ENCODE measurements at regions not wholly inside any gene's neighbourhood (a gene's known extent, or its start where the extent isn't known, plus 50 kb on each side); places are given as distances from the start of the nearest gene placed in this dataset.
"Not testable (repeated sequence)": the region's sequence is repeated elsewhere in the genome, so short reads cannot be mapped to it uniquely, and the experiment has no call there.

DNA sequence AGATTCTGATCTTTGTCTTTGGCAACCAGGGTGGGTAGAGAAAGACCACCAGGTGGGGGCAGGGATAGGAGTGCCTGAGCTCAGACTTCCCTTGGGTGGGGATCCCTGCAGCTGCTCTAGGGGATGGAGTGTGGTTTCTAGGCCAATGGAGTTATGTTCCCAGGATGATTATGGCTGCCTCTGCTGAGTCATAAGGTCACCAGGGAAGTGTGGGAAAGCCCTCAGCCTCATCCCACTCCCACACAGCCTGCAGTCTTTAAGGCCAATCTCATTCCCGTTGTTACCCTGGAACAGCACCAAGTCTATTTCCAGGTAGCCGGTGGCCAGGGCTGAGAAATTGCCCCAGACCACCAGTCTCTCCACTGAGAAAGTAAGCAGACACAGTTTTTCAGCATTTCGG lies 2269.3 kb upstream of the RAG2 start:
- no peak for DNase-seq

DNA sequence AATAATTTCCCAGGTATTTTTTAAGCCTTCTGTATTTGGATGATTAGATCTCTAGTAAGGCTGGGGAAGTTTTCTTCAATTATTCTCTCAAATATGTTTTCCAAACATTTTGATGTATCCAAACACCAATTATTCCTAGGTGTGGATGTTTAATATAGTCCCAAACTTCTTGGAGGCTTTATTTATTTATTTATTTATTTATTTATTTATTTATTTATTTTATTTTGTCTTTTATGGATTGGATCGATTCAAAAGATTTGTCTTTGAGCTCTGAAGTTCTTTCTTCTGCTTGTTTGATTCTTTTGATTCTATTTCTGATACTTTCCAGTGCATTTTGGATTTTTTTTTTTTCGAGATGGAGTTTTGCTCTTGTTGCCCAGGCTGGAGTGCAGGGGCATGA lies 2267.9 kb upstream of the RAG2 start:
- DNase-seq: no peak

DNA sequence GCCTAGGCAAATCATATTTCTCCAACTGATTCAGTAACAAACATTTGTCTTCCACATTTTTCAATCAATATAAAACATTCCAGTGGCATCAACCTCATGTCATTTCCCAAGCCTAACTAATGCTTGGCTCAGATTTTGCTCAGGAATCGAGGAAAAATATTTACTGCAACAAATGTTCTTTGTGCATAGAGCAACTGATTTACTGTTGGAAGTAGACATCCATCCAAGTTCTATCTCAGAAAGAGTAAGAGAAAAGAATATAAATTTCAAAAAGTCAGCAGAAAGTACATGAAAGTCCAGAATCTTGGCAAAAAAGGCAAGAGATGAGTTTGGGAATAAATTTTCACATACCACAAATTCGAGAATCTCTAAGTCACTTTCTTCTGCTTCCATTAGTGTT lies 2245.0 kb upstream of the RAG2 start:
- DNase-seq: no peak

DNA sequence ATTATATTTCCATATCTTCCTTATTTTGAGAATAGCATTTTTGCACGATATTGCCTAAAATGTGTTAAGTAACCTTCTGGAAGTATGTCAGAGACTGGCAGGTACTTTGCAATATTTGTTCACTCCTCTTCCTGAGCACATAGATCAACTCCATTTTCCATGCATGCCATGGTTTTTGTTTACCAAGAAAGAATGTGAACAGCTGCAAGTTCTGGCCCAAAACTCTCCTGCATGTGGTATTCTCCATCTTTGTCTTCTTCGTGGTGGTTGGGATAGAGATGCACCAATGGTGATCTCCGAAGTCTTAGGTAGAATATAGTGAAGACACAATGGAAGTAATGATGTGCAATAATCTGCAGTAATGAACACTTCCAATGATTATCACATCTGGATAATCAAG lies 2241.0 kb upstream of the RAG2 start:
- DNase-seq: no peak

DNA sequence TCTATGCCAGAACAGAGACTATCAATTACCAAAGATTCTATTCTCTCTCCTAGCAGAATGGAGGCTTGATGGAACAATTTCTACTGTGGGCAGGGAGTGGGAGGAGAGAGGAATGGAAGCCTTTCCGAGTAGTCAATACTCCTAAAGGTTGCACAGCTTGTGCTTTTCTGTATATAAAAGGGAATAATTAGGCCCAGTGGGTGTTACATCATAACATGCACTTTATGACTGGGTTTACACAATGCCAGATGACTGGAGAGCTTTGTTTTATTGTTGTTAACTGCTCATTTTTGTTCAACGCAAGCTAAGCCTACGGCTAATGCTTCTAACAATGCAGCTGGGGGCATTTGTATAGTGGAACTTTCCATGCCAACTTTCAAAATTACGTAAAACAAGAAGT lies 2237.9 kb upstream of the RAG2 start:
- DNase-seq: no peak

DNA sequence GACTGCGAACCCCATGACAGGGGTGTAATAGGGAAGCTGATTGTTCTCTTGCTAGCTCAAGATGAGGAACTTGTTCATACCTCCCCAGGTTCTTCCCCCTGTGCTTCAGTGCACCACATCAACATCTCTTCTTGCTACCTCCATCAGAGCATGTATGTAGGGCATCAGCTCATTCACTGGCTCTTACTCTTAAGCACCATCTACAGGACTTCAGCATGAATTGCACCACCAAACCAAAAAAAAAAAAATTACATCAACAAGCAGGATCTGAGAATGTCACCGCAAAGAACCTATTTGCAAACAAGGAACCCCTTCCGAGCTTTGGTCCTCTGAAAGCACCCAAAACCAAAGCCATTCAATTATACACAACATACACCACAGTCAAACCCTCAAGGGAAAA lies 2226.5 kb upstream of the RAG2 start:
- DNase-seq: no peak

DNA sequence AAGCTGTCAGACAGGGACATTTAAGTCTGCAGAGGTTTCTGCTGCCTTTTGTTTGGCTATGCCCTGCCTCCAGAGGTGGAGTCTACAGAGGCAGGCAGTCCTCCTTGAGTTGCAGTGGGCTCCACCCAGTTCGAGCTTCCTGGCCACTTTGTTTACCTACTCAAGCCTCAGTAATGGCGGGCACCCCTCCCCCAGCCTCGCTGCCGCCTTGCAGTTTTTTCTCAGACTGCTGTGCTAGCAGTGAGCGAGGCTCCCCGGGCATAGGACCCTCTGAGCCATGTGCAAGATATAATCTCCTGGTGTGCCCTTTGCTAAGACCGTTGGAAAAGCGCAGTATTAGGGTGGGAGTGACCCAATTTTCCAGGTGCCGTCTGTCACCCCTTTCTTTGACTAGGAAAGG lies 2223.8 kb upstream of the RAG2 start:
- DNase-seq: not testable (repeated sequence)

DNA sequence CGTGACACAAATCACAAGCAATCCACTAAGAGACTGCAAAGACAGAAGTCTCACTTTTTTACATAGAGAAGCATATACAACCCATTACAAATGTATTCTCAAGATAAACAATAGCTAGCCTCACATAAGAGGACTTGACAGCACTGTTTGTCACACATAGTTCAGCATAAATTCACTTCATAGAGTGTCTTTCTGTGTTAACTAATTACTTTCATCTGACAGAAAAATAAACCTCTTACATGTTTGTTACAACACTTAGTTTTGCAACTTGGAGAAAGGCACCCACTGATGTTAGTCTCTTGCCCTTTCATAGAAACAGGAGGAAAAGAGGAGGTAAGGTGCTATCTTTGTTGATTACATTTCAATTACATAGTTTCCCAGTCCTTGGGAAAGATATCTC lies 2221.9 kb upstream of the RAG2 start:
- no peak for DNase-seq

DNA sequence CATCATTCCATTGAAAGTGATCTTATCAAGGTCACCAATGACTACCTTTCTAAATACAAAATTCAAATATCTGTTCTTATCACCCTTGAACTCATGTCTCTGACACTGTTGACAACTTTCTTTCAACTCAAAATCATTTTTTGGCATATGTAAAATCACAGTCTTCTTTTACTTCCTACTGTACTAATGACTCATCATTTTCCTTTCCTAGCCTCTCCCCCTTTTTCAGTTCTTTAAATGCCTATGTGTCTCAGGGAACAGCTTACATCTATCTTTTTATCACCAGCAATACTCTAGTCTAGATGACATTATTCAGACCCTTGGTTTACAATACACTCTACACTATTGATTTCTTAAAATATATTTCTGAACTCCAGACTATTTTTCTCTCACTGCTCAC lies 2220.7 kb upstream of the RAG2 start:
- no peak for DNase-seq

DNA sequence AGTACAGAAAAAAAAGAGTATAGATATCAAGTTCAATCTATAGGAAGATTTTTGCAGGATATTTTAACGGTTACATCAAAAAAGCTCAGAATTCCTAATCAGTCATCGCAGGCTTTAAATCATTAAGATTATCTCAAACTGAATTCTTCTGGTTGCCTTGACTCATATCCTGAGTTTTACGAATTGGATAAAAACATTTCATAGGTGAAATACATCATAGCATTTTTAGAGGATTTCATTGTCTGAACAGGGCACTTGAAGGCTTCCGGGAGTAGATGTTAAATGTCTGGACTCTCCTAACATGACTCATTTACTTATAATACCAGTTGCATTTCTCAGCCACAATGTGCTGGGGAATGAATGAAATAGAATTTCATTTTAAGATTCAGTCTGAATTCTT lies 2216.6 kb upstream of the RAG2 start:
- DNase-seq: no peak

DNA sequence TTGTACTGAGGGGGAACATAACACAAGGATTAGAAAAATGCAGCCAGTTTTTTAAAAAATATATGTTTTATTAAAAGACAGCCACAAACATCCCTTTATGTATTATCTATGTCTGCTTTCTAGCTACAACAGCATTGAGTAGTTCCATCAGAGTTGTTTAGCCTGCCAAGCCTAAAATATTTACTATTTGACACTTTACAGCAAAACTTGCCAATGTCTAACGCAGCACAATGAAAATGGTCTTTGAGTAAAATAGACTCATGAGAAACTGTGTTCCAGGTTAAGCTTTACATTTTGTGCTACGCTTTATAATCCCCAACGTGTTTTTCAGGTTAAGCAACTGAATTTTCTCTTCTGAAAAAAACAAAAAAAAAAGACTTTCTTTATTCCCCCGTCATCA lies 2211.5 kb upstream of the RAG2 start:
- DNase-seq: no peak

DNA sequence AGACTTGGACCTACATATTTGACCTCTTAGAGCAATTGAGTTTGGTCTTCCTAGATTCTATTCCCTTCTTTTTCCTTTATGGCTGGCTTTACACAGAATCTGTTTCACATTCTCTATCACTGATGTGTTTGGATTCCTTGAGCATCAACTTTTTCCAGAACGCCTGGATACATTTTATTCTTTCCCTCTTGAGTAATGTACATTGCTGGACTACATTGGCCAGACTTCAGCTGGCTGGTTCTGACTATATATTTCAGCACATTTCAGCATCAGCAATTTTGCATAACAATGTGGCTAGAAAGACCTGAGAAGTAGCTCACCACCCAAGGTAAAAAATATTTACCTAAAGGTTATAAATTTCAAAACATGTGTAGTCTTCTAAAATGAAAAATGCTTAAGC lies 2198.2 kb upstream of the RAG2 start:
- no peak for DNase-seq

DNA sequence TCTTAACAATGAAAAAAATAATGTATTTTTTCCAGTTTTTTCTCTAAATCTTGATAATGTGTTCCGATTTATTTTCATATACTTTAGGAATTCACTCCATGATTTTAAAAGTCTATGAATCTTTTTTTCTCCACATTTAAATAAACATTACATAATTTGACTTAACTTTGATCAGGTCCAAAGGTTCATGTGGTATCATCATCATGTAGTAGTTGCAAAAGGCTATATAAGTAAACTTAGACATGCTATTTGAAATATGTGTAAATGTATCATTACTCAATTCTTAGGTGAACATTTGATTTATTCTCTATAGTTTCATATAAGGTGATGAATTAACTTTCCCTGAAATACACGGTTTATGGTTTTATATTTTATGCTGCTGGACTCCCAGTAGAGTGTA lies 2197.0 kb upstream of the RAG2 start:
- DNase-seq: no peak

DNA sequence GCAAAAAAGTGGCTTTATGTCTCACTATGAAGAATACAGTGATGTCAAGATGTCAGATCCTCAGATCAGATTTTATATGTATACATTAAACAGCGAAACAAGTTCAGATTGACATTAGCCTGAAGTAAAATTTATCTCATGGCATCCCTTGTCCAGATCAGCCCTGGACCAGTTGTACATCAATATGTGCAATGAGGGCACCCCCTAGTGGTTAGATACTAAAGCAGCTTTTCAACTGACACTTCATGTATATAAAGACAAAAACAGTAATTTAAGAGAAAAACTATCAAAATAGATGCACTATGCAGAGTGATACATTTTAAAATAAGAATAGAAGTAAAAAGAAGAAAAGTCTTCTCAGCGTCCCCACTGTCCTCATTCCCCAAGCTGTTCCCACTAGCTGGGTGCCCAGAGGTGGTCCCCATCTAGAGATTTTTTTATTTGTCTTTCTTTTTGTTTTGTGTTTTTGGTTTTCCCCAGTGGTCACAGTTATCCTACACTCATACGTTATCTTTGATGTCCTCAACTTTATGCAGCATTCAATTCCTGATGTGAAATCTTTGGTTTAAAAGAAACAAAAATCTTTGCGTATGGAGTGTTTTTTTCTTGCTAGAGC lies 2193.4 kb upstream of the RAG2 start:
- DNase-seq: peak; percentile 35

DNA sequence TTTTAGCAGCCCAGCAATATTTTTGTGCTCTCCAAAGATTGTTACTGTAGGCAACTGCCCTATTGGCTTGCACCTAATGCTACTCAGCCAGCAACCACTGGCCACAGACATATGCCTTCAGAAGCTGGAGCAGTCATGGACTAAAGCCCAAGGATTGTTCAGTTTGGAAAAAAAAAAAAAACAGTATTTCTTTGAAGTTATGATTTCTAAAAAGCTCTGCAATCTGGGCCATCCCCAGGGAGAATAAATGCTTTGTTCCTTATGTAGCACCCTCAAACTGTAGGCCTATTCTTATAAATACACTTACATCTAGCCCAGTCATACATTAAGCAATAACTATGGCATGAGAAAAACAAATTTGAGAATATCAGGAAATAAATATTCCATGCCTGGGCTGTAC lies 2190.5 kb upstream of the RAG2 start:
- no peak for DNase-seq

DNA sequence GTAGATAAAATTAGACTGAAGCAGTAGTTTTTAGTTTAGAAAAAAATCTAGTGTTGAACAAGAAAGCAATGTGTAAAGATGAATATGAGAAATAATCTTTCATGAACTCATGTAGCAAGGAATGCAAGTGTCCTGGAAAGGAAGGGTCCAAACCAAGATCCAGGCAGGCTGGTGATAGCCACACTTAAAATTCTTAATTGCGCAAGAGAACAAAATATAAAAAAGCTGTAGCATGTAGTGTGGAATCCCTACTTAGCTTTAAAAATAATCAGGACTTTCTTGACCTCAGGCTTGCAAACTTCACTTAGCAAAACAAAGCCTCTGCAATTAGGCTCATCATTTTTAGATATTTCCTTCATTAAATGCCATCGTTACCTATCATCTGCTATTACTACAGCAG lies 2186.1 kb upstream of the RAG2 start:
- no peak for DNase-seq

DNA sequence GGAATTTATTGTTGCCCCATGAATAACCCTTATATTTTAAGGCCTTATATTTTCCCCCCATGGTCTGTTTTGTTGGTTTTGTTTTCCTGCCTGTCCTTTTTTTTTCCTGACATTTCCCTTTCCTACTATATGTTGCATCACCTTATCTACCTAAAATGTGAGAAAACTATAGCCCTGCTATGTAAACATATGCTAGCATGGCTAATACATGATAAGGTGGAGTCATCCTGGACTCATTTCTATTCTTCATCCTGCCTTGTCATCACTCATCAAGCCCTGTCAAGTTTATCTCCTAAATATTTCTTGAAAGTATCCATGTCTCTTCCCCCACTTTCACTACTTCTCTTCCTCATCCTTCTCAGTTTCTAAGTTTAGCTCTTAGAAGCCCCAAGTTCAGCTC lies 2168.8 kb upstream of the RAG2 start:
- DNase-seq: no peak

DNA sequence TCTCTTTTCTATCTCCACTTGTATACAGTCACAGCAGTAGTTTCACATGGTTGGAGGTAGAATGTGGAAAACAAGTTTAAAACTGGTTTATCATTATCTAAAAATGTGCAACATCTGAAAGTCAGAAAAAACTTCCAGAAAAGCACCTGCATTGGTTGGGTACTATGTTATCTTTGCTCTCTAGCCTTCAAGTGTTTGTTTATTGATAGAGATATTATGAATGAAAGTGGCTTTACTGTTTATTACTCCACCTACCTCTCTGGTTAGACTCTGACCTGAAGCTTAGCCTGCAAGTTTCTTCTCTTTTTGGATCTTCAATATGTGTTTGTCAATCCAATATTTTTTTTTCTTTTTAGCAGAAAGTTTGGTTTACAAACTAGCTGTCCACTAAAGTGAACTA lies 2161.4 kb upstream of the RAG2 start:
- DNase-seq: no peak

DNA sequence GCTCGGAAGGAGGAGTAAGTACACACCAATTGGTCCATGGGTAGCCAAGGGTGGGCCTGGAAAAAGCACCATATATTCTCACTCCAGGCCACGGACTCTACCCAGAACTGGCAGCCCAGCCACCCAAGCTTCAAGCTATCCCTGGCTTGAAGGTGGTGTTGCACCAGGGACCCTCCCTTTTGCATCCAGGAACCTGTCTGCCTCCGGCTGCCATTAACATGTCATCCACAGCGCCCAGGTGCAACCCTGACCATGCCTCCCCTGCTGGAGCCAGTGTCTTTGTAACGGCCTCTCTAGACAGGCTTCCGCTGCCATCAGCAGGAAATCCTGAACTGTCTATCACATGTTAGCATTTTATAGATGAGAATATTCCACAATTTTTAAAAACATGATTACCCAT lies 2158.5 kb upstream of the RAG2 start:
- no peak for DNase-seq

DNA sequence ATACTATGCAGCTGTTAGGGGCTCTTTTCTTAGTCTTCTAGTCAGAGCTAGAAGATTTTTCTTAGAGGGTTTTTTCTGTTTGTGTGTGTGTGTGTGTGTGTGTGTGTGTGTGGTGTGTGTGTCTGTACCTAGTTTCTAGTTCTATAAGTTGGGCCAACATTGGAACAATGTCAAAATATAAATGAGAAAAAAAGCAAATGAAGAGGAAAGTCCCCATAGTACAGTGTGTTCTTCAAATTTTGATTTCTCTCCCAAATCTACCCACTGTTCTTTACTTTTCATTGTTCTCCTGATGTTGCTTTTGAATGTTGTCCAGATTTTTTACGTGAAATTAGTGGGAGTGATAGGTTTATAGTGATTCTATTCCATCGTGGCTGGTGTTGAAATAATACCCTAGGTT lies 2153.4 kb upstream of the RAG2 start:
- no peak for DNase-seq

DNA sequence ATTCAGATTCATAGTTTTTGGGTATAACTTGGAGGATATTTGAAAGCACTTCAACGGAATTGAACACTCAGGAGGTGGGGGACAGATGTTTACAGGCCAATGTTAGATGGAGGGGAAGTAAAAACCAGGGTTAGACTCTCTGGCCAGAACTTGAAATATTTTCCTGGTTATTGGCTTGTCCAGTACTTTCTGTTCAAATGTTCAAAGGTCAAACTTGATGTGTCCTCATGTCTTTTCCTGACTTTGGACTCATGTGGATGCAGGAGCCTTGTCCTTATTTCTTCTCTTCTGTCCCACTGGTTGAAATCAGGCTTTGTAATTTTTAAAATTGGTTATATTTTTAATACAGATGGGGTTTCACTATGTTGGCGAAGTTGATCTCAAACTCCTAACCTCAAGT lies 2148.5 kb upstream of the RAG2 start:
- not testable (repeated sequence) for DNase-seq

DNA sequence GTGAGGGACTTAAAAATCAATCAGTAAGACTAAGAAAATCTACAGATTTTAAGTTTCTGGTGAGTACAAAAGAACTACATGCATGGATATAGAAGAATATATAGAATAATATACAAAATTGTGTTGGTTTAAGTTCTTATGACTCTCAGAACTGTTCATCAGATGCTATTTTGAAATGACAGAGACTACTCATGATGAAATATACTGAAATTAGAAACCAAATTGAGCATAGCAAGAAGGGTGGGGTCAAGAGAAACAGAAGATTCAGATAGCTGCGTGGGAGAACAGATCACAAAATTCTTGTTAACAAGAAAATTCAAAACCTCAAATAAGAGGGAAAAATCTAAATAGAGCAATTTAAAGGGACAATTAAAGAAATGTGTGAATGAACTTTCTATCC lies 2125.3 kb upstream of the RAG2 start:
- no peak for DNase-seq

DNA sequence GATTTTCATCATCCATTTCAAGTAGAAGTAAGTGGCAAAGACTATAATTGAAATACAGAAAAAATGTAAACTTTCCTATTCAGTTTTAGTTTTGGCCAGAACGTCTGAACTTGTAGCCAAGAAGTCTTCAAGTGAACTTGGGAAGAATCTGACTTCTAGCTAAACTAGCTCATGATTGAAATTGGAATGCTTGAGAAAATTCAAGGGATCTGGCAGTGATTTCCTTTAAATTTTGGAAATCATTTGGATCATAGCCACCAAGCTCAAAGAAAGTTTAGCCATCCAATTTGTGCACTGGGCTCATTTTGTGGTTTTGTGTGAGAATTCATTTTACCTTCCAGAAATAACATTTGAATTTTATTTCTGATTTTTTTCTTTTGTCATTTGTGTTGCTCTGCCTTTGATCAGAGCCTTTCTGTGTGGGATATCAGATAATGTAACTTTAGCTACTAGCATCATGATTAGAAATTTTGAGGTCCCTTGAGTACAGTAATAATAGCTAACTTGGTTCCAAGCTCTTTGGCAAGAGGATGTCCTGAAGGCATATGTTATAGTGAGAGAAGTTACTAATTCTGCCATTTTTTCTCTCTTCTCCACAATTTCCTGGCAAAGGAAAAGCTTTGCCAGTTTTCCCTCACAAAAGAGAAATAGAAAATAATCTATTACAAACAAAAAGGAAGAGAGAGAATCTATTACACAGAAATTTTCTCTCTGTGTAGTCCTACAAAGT lies 2123.7 kb upstream of the RAG2 start:
- no peak for DNase-seq

DNA sequence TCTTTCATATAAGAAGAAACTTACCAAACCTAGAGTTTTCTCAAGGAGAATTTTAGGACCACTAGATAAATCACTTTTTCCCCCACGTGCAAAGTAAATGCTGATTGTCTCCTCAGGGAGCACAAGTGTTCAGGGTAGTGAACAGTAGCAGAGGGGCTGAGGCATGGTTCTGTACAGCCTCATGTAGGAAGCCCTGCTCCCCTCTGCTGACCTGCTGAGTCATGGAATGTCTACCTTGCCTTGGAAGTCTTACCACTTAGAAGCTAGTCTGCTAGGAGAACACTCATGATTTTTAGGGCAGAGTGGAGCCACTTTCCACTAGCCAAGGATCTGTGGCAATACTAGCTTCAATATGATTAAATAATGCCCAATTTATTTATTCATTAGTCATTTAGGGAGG lies 2120.6 kb upstream of the RAG2 start:
- no peak for DNase-seq

DNA sequence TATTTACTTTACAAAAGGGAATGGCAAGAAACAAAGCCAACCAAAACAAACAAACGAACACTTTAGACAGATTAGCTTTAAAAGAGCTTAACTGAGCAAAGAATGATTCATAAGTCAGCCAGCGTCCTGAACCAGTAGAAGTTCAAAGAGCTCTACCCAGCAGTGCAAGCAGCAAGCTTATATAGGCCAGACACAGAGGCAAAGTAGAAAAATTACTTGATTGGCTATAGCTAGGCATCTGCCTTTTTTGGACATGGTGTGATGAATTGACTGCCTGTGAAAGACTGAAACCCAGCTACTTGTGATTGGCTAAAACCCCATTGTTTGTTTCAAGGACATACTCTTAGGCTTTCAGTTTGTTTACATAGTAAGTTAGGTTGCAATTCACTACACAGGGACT lies 2120.0 kb upstream of the RAG2 start:
- no peak for DNase-seq
